Renal cortex interstitium (tissue), 11 donors: ENCODE measurements at regions not wholly inside any gene's neighbourhood (a gene's known extent, or its start where the extent isn't known, plus 50 kb on each side); places are given as distances from the start of the nearest gene placed in this dataset.

Experiments
- DNase-seq, 11 donors: peaks; one replicate each; pipeline ENCODE4 v3.0.0-alpha.2; 2013; ENCODE audit warnings: low read depth in 9 of 11, low spot score in 4 of 11; ENCODE audit errors: extremely low read depth in 1 of 11

GRCh38 chr12:115426732-115427131 is 742.8 kb upstream of the TBX3 start:
- DNase-seq: no peak

GRCh38 chr12:115424003-115424402 is 740.0 kb upstream of the TBX3 start:
- no peak for DNase-seq

GRCh38 chr12:115423546-115423987 is 739.6 kb upstream of the TBX3 start:
- DNase-seq: no peak

- no peak for DNase-seq
Measured at GRCh38 chr12:115422845-115423545, 739.0 kb upstream of the TBX3 start.

GRCh38 chr12:115421796-115422709 is 738.1 kb upstream of the TBX3 start:
- no peak for DNase-seq

- no peak for DNase-seq
Measured at GRCh38 chr12:115421350-115421749, 737.4 kb upstream of the TBX3 start.

- DNase-seq: no peak
Measured at GRCh38 chr12:115419145-115419646, 735.2 kb upstream of the TBX3 start.

GRCh38 chr12:115417610-115418009 is 733.6 kb upstream of the TBX3 start:
- DNase-seq: no peak

- DNase-seq: no peak
Measured at GRCh38 chr12:115416869-115417268, 732.9 kb upstream of the TBX3 start.

GRCh38 chr12:115413626-115414025 is 729.7 kb upstream of the TBX3 start:
- DNase-seq: no peak

- DNase-seq: no peak
Measured at GRCh38 chr12:115412831-115413230, 728.9 kb upstream of the TBX3 start.

- DNase-seq: no peak
Measured at GRCh38 chr12:115411121-115411520, 727.1 kb upstream of the TBX3 start.

- DNase-seq: no peak
Measured at GRCh38 chr12:115408642-115409041, 724.7 kb upstream of the TBX3 start.

- no peak for DNase-seq
Measured at GRCh38 chr12:115407723-115408122, 723.7 kb upstream of the TBX3 start.

- DNase-seq: no peak
Measured at GRCh38 chr12:115407036-115407435, 723.1 kb upstream of the TBX3 start.

- no peak for DNase-seq
Measured at GRCh38 chr12:115405471-115405860, 721.5 kb upstream of the TBX3 start.

- no peak for DNase-seq
Measured at GRCh38 chr12:115404761-115405470, 720.9 kb upstream of the TBX3 start.

GRCh38 chr12:115403689-115404088 is 719.7 kb upstream of the TBX3 start:
- DNase-seq: no peak

- DNase-seq: no peak
Measured at GRCh38 chr12:115403253-115403652, 719.3 kb upstream of the TBX3 start.
